GM19035 (cell line): ENCODE measurements at regions not wholly inside any gene's neighbourhood (a gene's known extent, or its start where the extent isn't known, plus 50 kb on each side); places are given as distances from the start of the nearest gene placed in this dataset.

ENCODE experiments used
- ATAC-seq: cut with Tn5 transposase; IDR thresholded peaks from one replicate; pipeline ENCODE4 v1.9.1; 2021; ENCODE audit not compliant: unreplicated experiment

- ATAC-seq: no peak
Measured at GRCh38 chr22:48141301-48141700, 1378.9 kb downstream of the TBC1D22A start.

- no peak for ATAC-seq
Measured at GRCh38 chr22:48140261-48140813, 1377.9 kb downstream of the TBC1D22A start.

GRCh38 chr22:48139776-48140175, 1377.3 kb downstream of the TBC1D22A start:
- ATAC-seq: no peak

- ATAC-seq: no peak
Measured at GRCh38 chr22:48138855-48139254, 1376.4 kb downstream of the TBC1D22A start.

GRCh38 chr22:48138427-48138826, 1376.0 kb downstream of the TBC1D22A start:
- no peak for ATAC-seq

GRCh38 chr22:48137640-48138039, 1375.2 kb downstream of the TBC1D22A start:
- no peak for ATAC-seq

GRCh38 chr22:48135592-48135991, 1373.1 kb downstream of the TBC1D22A start:
- ATAC-seq: no peak

- ATAC-seq: no peak
Measured at GRCh38 chr22:48125416-48125815, 1363.0 kb downstream of the TBC1D22A start.

- no peak for ATAC-seq
Measured at GRCh38 chr22:48121984-48122383, 1359.5 kb downstream of the TBC1D22A start.

GRCh38 chr22:48118654-48119053, 1356.2 kb downstream of the TBC1D22A start:
- no peak for ATAC-seq

GRCh38 chr22:48116871-48117270, 1354.4 kb downstream of the TBC1D22A start:
- ATAC-seq: no peak

- no peak for ATAC-seq
Measured at GRCh38 chr22:48112687-48113521, 1350.5 kb downstream of the TBC1D22A start.

GRCh38 chr22:48106715-48107259, 1344.3 kb downstream of the TBC1D22A start:
- no peak for ATAC-seq

- ATAC-seq: no peak
Measured at GRCh38 chr22:48106215-48106614, 1343.8 kb downstream of the TBC1D22A start.

- ATAC-seq: no peak
Measured at GRCh38 chr22:48105259-48105658, 1342.8 kb downstream of the TBC1D22A start.

GRCh38 chr22:48104766-48105165, 1342.3 kb downstream of the TBC1D22A start:
- ATAC-seq: no peak

- ATAC-seq: no peak
Measured at GRCh38 chr22:48104102-48104738, 1341.8 kb downstream of the TBC1D22A start.

GRCh38 chr22:48103126-48103875, 1340.9 kb downstream of the TBC1D22A start:
- no peak for ATAC-seq

GRCh38 chr22:48102581-48102980, 1340.1 kb downstream of the TBC1D22A start:
- no peak for ATAC-seq

- ATAC-seq: no peak
Measured at GRCh38 chr22:48101704-48102103, 1339.3 kb downstream of the TBC1D22A start.
